ENCODE measurements at regions not wholly inside any gene's neighbourhood (a gene's known extent, or its start where the extent isn't known, plus 50 kb on each side); places are given as distances from the start of the nearest gene placed in this dataset.

DNA sequence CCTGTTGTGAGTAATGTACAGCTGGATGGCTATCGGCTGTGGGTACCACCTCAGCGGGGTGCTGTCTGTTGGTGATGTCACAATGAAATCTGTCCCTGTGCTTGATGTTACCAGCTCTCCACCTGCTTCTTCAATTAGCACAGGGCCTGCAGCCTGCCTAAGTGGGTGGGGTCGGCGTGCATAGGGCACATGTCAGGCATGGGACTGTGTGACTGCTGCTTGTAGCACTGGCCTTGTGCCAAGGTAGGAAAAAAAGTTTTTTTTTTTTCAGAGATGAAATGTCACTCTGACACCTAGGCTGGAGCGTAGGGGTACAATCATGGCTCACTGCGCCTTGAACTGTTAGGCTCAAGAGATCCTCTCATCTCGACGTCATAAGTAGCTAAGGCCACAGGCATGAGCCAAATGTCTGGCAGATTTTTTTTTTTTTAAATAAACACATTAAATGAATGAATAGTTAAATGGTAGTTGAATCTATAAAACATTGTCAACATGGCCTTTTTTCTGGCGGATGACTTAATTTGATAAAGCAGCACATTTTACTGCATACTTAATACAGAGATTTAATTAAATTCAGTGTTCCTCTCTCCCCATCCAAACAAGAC is 222.5 kb downstream of the NXNL2 start:
- Histone ChIP-seq H3K27me3 (ENCODE audit: insufficient read depth, low read length, poor library complexity) (no peaks in the 10 kb centered on the region), H3K4me3 (ENCODE audit: low read length) (no peak overlapping the region), H3K79me1 (ENCODE audit: low read length) (no peaks in the 10 kb centered on the region), H3K4ac (ENCODE audit: low read depth, low read length) (no peak overlapping the region), H2AK5ac (ENCODE audit: low read length) (no peak overlapping the region), H3K9ac (ENCODE audit: low read length) (no peak overlapping the region), H3K36me3 (ENCODE audit: control insufficient read depth, insufficient read depth, low read length) (no peaks in the 10 kb centered on the region), H3K4me2 (ENCODE audit: low read length) (no peak overlapping the region), H3K18ac (ENCODE audit: low read length) (no peak overlapping the region), H3K79me2 (ENCODE audit: control insufficient read depth, insufficient read depth, low read length) (no peaks in the 10 kb centered on the region), H4K5ac (ENCODE audit: low read length) (no peak overlapping the region), H3K23ac (ENCODE audit: low read length) (no peak overlapping the region), H3K56ac (ENCODE audit: low read length) (no peak overlapping the region), H2BK120ac (ENCODE audit: low read depth, low read length) (no peak overlapping the region), H3K4me1 (ENCODE audit: control insufficient read depth, low read depth, low read length) (no peaks in the 10 kb centered on the region), H2BK15ac (replicated peaks; ENCODE audit: low read depth) (no peak overlapping the region), H4K8ac (ENCODE audit: low read depth, low read length) (no peak overlapping the region), H2BK5ac (ENCODE audit: low read length) (no peak overlapping the region), H3K27ac (ENCODE audit: low read depth, low read length) (no peak overlapping the region)
- no peak for DNase-seq
- no CpG with 5 or more reads among the region's 9 CpGs for WGBS (ENCODE audit: extremely low coverage, insufficient coverage, low lambda C conversion rate)

DNA sequence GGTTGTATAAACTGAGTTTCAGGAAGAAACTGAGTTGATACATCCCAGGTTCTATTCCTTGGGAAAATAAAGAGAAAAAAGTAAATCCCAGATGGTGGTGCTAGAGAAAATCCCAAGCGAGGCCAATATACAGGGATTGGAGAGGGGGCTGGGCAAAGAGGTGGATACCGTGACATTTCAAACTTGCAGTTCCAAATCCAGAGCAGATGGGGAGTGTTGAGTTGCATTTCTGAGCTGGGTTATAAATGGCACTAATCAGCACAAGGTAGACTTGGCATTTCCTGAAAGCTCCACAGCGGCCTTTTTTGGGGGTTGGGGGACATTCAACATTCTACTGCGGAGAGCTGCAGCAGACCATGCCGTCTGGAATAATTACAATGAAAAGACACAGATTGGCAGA is 224.4 kb downstream of the NXNL2 start:
- Histone ChIP-seq H3K56ac (ENCODE audit: low read length) (no peak overlapping the region), H2BK5ac (ENCODE audit: low read length) (no peak overlapping the region), H3K23ac (ENCODE audit: low read length) (no peak overlapping the region), H3K79me2 (ENCODE audit: control insufficient read depth, insufficient read depth, low read length) (no peaks in the 10 kb centered on the region), H3K9ac (ENCODE audit: low read length) (no peak overlapping the region), H3K27me3 (ENCODE audit: insufficient read depth, low read length, poor library complexity) (no peaks in the 10 kb centered on the region), H3K27ac (ENCODE audit: low read depth, low read length) (no peak overlapping the region), H3K79me1 (ENCODE audit: low read length) (no peaks in the 10 kb centered on the region), H3K4ac (ENCODE audit: low read depth, low read length) (no peak overlapping the region), H3K4me3 (ENCODE audit: low read length) (no peak overlapping the region), H4K8ac (ENCODE audit: low read depth, low read length) (no peak overlapping the region), H2BK120ac (ENCODE audit: low read depth, low read length) (no peak overlapping the region), H3K4me1 (ENCODE audit: control insufficient read depth, low read depth, low read length) (no peaks in the 10 kb centered on the region), H4K5ac (ENCODE audit: low read length) (no peak overlapping the region), H3K4me2 (ENCODE audit: low read length) (no peak overlapping the region), H3K36me3 (ENCODE audit: control insufficient read depth, insufficient read depth, low read length) (no peaks in the 10 kb centered on the region), H2AK5ac (ENCODE audit: low read length) (no peak overlapping the region), H2BK15ac (replicated peaks; ENCODE audit: low read depth) (no peak overlapping the region), H3K18ac (ENCODE audit: low read length) (no peak overlapping the region)
- no CpG with 5 or more reads among the region's 5 CpGs for WGBS (ENCODE audit: extremely low coverage, insufficient coverage, low lambda C conversion rate)
- DNase-seq, result no peak

DNA sequence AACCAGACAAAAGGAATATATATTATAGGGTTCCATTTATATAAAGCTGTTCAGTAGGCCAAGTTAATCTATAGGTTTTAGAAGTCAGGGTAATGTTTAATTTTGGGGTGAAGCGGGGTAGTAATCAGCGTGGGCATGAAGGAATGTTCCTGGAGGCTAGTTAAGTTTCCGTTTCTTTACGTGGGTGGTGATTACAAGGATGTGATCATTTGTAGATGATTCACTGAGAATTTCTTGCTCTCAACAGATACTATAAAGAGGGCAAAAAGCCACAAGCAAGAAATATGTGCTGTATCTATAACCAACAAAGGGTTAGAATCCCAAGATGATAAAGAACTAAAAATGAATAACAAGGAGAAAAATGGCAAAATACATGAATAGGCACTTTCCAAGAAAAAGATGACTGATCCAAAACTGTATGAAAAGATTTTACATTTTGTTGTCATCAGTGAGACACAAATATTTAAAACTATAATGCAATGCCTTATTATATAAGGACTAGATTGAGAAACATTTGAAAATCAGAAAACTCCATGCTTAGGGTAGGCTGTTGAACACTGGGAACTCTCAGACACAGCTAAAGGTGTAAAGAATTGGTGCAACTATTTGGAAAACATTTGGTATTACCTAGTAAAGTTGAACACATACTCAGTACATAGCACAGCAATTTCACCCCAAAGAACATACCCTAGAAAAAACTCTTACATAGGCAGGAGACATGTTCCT is 224.3 kb upstream of the S1PR3 start:
- Histone ChIP-seq H4K5ac (ENCODE audit: low read length) (no peak overlapping the region), H3K23ac (ENCODE audit: low read length) (no peak overlapping the region), H3K4me3 (ENCODE audit: low read length) (no peak overlapping the region), H3K4me2 (ENCODE audit: low read length) (no peak overlapping the region), H3K27ac (ENCODE audit: low read depth, low read length) (no peak overlapping the region), H2BK120ac (ENCODE audit: low read depth, low read length) (no peak overlapping the region), H3K56ac (ENCODE audit: low read length) (no peak overlapping the region), H3K36me3 (ENCODE audit: control insufficient read depth, insufficient read depth, low read length) (no peaks in the 10 kb centered on the region), H2BK5ac (ENCODE audit: low read length) (no peak overlapping the region), H4K8ac (ENCODE audit: low read depth, low read length) (no peak overlapping the region), H3K79me2 (ENCODE audit: control insufficient read depth, insufficient read depth, low read length) (no peaks in the 10 kb centered on the region), H3K4ac (ENCODE audit: low read depth, low read length) (no peak overlapping the region), H2AK5ac (ENCODE audit: low read length) (no peak overlapping the region), H3K27me3 (ENCODE audit: insufficient read depth, low read length, poor library complexity) (no peaks in the 10 kb centered on the region), H3K18ac (ENCODE audit: low read length) (no peak overlapping the region), H2BK15ac (replicated peaks; ENCODE audit: low read depth) (no peak overlapping the region), H3K79me1 (ENCODE audit: low read length) (no peaks in the 10 kb centered on the region), H3K4me1 (ENCODE audit: control insufficient read depth, low read depth, low read length) (no peaks in the 10 kb centered on the region), H3K9ac (ENCODE audit: low read length) (no peak overlapping the region)
- 100% methylated on average over 2 of the region's 4 CpGs for WGBS (ENCODE audit: extremely low coverage, insufficient coverage, low lambda C conversion rate)
- DNase-seq, result no peak

GRCh38 chr9:88767504-88767790 is 223.8 kb upstream of the S1PR3 start:
- H4K5ac ChIP-seq (ENCODE audit: low read length), result no peak overlapping the region
- H3K27ac ChIP-seq (ENCODE audit: low read depth, low read length), result no peak overlapping the region
- H3K4ac ChIP-seq (ENCODE audit: low read depth, low read length), result no peak overlapping the region
- no peak overlapping the region for H3K4me2 ChIP-seq (ENCODE audit: low read length)
- H3K36me3 ChIP-seq (ENCODE audit: control insufficient read depth, insufficient read depth, low read length), result no peaks in the 10 kb centered on the region
- no peak overlapping the region for H2BK120ac ChIP-seq (ENCODE audit: low read depth, low read length)
- no peak overlapping the region for H4K8ac ChIP-seq (ENCODE audit: low read depth, low read length)
- H3K4me1 ChIP-seq (ENCODE audit: control insufficient read depth, low read depth, low read length), result no peaks in the 10 kb centered on the region
- no peaks in the 10 kb centered on the region for H3K79me1 ChIP-seq (ENCODE audit: low read length)
- H2BK15ac ChIP-seq (replicated peaks; ENCODE audit: low read depth), result no peak overlapping the region
- no peaks in the 10 kb centered on the region for H3K27me3 ChIP-seq (ENCODE audit: insufficient read depth, low read length, poor library complexity)
- H3K23ac ChIP-seq (ENCODE audit: low read length), result no peak overlapping the region
- no peak overlapping the region for H3K18ac ChIP-seq (ENCODE audit: low read length)
- no peak for DNase-seq
- H3K79me2 ChIP-seq (ENCODE audit: control insufficient read depth, insufficient read depth, low read length), result no peaks in the 10 kb centered on the region
- no peak overlapping the region for H3K4me3 ChIP-seq (ENCODE audit: low read length)
- H3K56ac ChIP-seq (ENCODE audit: low read length), result no peak overlapping the region
- H3K9ac ChIP-seq (ENCODE audit: low read length), result no peak overlapping the region
- no peak overlapping the region for H2AK5ac ChIP-seq (ENCODE audit: low read length)
- no peak overlapping the region for H2BK5ac ChIP-seq (ENCODE audit: low read length)

DNA sequence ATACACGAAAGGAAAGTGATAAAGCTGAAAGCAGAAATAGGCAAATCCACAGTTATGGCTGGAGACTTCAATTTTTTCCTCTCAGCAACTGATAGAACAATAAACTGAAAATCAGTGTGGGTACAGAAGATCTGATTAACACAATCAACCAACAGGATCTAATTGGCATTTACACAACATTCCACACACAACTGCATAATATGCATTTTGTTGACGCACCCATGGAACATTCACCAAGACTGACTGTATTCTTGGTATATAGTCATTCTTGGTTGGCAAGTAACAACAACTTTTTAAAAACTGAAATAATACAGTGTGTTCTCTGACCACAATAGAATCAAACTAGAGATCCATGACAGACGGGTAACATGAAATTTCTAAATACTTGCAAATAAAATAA is 218.7 kb upstream of the S1PR3 start:
- Histone ChIP-seq H3K27me3 (ENCODE audit: insufficient read depth, low read length, poor library complexity) (no peaks in the 10 kb centered on the region), H3K18ac (ENCODE audit: low read length) (no peak overlapping the region), H3K9ac (ENCODE audit: low read length) (no peak overlapping the region), H3K79me2 (ENCODE audit: control insufficient read depth, insufficient read depth, low read length) (no peaks in the 10 kb centered on the region), H4K8ac (ENCODE audit: low read depth, low read length) (no peak overlapping the region), H3K23ac (ENCODE audit: low read length) (no peak overlapping the region), H2AK5ac (ENCODE audit: low read length) (no peak overlapping the region), H3K4ac (ENCODE audit: low read depth, low read length) (no peak overlapping the region), H3K4me2 (ENCODE audit: low read length) (no peak overlapping the region), H3K4me1 (ENCODE audit: control insufficient read depth, low read depth, low read length) (peaks cover 2% of the 10 kb centered on the region), H3K36me3 (ENCODE audit: control insufficient read depth, insufficient read depth, low read length) (no peaks in the 10 kb centered on the region), H2BK5ac (ENCODE audit: low read length) (no peak overlapping the region), H4K5ac (ENCODE audit: low read length) (no peak overlapping the region), H3K27ac (ENCODE audit: low read depth, low read length) (no peak overlapping the region), H3K4me3 (ENCODE audit: low read length) (no peak overlapping the region), H3K56ac (ENCODE audit: low read length) (no peak overlapping the region), H2BK120ac (ENCODE audit: low read depth, low read length) (no peak overlapping the region), H3K79me1 (ENCODE audit: low read length) (no peaks in the 10 kb centered on the region), H2BK15ac (replicated peaks; ENCODE audit: low read depth) (no peak overlapping the region)
- WGBS (ENCODE audit: extremely low coverage, insufficient coverage, low lambda C conversion rate), result no CpG with 5 or more reads among the region's 3 CpGs
- DNase-seq, result no peak

GRCh38 chr9:88773126-88773525 is 218.1 kb upstream of the S1PR3 start:
- no peak overlapping the region for H3K4me2 ChIP-seq (ENCODE audit: low read length)
- peaks cover 2% of the 10 kb centered on the region for H3K4me1 ChIP-seq (ENCODE audit: control insufficient read depth, low read depth, low read length)
- DNase-seq, result no peak
- no peaks in the 10 kb centered on the region for H3K36me3 ChIP-seq (ENCODE audit: control insufficient read depth, insufficient read depth, low read length)
- no peaks in the 10 kb centered on the region for H3K79me1 ChIP-seq (ENCODE audit: low read length)
- H3K27ac ChIP-seq (ENCODE audit: low read depth, low read length), result no peak overlapping the region
- H2AK5ac ChIP-seq (ENCODE audit: low read length), result no peak overlapping the region
- H3K9ac ChIP-seq (ENCODE audit: low read length), result no peak overlapping the region
- no peak overlapping the region for H3K18ac ChIP-seq (ENCODE audit: low read length)
- H3K79me2 ChIP-seq (ENCODE audit: control insufficient read depth, insufficient read depth, low read length), result no peaks in the 10 kb centered on the region
- no peak overlapping the region for H3K23ac ChIP-seq (ENCODE audit: low read length)
- no peak overlapping the region for H2BK15ac ChIP-seq (replicated peaks; ENCODE audit: low read depth)
- no peak overlapping the region for H2BK5ac ChIP-seq (ENCODE audit: low read length)
- H3K56ac ChIP-seq (ENCODE audit: low read length), result no peak overlapping the region
- no peak overlapping the region for H4K8ac ChIP-seq (ENCODE audit: low read depth, low read length)
- no peak overlapping the region for H3K4ac ChIP-seq (ENCODE audit: low read depth, low read length)
- H3K27me3 ChIP-seq (ENCODE audit: insufficient read depth, low read length, poor library complexity), result no peaks in the 10 kb centered on the region
- WGBS (ENCODE audit: extremely low coverage, insufficient coverage, low lambda C conversion rate), result no CpG with 5 or more reads among the region's 5 CpGs
- no peak overlapping the region for H2BK120ac ChIP-seq (ENCODE audit: low read depth, low read length)
- H3K4me3 ChIP-seq (ENCODE audit: low read length), result no peak overlapping the region
- no peak overlapping the region for H4K5ac ChIP-seq (ENCODE audit: low read length)
